GM12875 (cell line): ENCODE measurements at regions not wholly inside any gene's neighbourhood (a gene's known extent, or its start where the extent isn't known, plus 50 kb on each side); places are given as distances from the start of the nearest gene placed in this dataset.
"Not testable (repeated sequence)": the region's sequence is repeated elsewhere in the genome, so short reads cannot be mapped to it uniquely, and the experiment has no call there.

Experiments used
- H3K4me3 ChIP-seq: one replicate; pipeline ENCODE4 v1.5.1; 2011; ENCODE audit warnings: low read depth, low read length, control low read depth
- TF ChIP-seq, protein P1 (sequence below): IDR thresholded peaks from 2 replicates; pipeline ENCODE4 v1.5.1; 2011; ENCODE audit warnings: low read depth, mild to moderate bottlenecking, control low read depth, inconsistent platforms, low read length, moderate library complexity, borderline replicate concordance; ENCODE audit not compliant: insufficient read depth

DNA sequence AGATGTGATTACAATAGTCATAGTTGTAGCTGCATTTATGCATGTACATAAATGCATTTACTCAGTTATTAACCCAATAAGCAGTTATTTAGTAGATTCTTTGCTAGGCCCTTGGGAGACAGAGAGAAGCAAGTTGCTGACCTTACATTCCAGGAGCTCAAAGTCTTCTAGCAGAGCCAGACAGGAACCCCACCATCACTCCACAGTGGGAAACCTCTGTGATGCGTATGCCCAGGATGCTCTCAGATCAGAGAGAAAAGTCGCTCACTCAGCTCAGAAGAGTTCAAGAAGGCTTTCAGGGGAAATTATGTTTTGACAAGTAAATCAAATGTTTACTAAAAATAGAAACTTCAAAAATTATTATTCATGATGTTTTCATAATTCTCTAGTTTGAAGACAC is 146.3 kb upstream of the EXOC2 start:
- no peak overlapping the region for H3K4me3 ChIP-seq
- TF ChIP-seq, protein P1, sequence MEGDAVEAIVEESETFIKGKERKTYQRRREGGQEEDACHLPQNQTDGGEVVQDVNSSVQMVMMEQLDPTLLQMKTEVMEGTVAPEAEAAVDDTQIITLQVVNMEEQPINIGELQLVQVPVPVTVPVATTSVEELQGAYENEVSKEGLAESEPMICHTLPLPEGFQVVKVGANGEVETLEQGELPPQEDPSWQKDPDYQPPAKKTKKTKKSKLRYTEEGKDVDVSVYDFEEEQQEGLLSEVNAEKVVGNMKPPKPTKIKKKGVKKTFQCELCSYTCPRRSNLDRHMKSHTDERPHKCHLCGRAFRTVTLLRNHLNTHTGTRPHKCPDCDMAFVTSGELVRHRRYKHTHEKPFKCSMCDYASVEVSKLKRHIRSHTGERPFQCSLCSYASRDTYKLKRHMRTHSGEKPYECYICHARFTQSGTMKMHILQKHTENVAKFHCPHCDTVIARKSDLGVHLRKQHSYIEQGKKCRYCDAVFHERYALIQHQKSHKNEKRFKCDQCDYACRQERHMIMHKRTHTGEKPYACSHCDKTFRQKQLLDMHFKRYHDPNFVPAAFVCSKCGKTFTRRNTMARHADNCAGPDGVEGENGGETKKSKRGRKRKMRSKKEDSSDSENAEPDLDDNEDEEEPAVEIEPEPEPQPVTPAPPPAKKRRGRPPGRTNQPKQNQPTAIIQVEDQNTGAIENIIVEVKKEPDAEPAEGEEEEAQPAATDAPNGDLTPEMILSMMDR: no peak

DNA sequence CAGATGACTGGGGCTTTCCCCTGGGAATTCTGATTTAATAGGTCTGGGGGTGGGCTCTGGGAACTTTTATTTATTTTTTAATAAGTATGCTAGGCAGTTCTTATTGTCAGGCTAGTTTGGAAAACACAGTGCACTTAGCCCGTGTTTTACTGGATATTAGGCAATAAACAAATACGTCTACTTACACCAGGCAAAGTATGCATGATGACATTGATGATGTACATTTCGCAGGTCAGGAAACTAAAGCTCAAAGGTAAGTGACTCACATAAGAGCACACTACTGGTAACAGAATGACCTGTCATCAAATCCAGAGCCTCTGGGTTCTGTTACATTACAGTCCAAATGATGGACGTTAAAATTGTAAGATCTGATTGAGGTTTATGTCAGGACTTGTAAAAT is 144.4 kb upstream of the EXOC2 start:
- TF ChIP-seq, protein P1: no peak
- H3K4me3 ChIP-seq: no peak overlapping the region

DNA sequence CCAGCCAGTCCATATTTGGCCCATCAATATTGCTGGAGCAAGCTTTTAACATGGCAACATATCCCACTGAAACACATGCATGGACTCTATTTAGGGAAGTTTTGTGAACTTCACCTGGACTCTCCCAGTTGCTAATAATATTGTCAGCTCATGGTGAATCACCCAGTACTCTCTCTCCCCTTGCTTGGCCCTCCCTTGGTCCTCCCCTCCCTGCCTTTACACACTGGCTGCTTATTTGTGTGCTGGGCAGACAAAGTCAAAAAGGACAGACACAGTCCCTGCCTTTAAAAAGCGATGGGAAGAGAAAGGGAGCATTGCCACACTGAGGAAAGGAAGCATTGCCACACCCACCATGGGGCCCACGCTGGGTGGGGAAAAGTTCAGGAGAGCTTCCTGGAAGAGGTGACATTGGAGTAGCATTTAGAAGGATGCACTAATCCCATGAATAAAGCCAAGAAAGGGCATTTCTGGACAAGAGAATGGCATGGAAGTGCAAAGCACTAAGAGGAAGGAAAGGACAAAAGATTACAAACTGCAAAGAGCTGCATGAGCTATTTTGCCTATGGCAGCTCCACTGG is 143.4 kb upstream of the EXOC2 start:
- H3K4me3 ChIP-seq: no peak overlapping the region
- TF ChIP-seq, protein P1: no peak

DNA sequence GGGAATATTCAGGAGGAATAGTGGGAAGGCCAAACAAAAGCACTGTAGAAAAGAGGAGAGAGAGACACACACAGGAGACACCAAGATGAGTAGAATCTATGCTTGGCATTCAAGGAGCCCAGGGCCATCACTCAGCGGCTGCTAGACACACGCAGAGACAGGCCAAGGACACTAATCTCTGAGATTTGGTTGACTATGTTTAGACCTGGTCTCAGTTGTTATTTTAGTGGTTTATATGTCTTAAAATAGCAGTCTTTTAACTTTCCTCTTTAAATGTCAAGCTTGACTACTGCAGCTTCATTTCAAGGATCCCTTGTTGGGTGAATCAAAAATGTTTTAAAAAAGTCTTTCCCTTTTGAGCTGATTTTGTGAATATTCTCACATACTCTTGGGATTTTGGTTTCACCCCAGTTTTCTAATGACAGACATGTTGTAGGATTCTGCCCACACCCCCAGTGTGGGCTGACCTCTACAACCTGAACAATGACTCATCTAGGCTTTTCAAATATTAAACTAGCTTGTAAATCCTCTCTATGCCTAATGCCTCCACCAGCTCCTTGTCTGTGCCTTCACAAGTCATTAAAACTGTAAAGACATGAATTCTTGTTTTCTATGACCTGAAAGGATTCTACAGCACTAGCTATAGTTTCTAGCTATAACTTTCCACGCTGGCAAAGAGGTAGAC is 142.7 kb upstream of the EXOC2 start:
- TF ChIP-seq, protein P1: no peak
- H3K4me3 ChIP-seq: no peak overlapping the region

DNA sequence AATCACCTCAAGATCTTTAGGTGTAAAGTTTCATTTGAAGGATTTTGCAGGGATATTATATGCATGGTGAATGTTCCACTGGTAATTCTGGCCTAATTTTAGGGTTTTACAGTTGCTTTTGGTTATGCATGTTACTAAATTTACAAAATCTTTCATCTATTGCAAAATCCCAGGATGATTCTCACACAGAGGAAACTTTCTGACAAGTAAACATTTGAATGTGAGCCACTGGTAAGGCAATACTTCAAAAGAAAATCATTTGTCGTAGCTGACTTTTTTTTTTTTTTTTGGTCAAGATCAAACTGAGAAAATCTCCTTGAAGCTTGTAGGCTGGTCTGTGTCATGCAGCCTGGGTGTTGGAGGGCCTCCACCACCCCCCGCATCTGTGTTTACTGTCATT is 141.9 kb upstream of the EXOC2 start:
- H3K4me3 ChIP-seq: no peak overlapping the region
- TF ChIP-seq, protein P1: no peak

DNA sequence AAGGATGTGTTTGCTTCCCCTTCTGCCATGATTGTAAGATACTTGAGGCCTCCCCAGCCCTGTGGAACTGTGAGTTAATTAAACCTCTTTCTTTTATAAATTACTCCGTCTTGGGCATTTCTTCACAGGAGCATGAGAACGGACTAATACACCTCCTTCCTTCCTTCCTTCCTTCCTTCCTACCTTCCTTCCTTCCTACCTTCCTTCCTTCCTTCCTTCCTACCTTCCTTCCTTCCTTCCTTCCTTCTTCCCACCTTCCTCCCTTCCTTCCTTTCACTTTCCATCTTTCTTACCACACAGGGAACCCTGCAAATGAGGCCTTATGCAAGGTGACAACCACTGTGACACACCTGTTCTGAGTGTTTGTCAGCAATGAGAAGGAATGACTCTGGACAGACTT is 141.3 kb upstream of the EXOC2 start:
- TF ChIP-seq, protein P1: no peak
- no peak overlapping the region for H3K4me3 ChIP-seq

DNA sequence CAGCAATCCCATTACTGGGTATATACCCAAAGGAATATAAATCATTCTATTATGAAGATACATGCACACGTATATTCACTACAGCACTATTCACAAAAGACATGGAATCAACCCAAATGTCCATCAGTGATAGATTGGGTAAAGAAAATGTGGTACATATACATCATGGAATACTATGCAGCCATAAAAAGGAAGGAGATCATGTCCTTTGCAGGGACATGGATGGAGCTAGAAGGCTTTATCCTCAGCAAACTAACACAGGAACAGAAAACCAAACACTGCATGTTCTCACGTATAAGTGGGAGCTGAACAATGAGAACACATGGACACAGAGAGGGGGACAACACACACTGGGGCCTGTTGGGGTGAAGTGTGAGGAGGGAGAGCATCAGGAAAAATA is 139.9 kb upstream of the EXOC2 start:
- not testable (repeated sequence) for H3K4me3 ChIP-seq
